ENCODE measurements at regions not wholly inside any gene's neighbourhood (a gene's known extent, or its start where the extent isn't known, plus 50 kb on each side); places are given as distances from the start of the nearest gene placed in this dataset.
"Not testable (repeated sequence)": the region's sequence is repeated elsewhere in the genome, so short reads cannot be mapped to it uniquely, and the experiment has no call there.

DNA sequence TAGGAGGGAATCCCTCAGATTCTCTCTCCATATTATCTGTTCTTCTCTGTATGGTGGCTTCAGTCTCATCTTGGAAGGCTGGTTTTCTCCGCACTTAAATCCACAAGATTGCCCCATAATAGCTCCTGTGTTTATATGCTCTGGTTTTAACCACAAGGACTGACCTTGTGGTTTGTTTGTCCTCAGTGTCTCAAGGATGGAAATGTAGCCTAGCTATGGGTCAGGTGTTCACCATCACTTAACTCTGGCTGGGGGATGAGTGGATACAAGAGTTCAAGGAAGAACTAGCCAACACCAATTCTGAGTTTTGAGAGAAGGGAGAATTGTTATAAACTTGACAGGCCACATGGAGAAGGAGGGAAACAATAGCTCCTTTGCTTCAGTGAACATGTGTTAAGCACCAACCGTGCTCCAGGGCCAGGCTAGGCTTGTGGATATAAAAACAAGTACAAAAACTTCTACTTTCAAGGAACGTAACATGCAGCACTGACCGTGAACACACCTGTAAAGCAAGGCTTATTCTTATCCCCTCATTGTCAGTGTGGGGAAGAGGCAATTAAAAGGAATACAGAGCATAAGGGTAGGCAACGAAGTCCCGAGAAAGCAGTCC, 75.6 kb upstream of the VLDLR start:
- H3K4me1 Mint-ChIP-seq (ENCODE audit: low read depth), result no peaks in the 10 kb centered on the region
- intact Hi-C loops (cut with micrococcal nuclease), result no loop called here
- no peaks in the 10 kb centered on the region for H3K9me3 Mint-ChIP-seq
- no peaks in the 10 kb centered on the region for H3K27me3 Mint-ChIP-seq
- no peak overlapping the region for H3K4me3 Mint-ChIP-seq
- H3K27ac Mint-ChIP-seq, result no peak overlapping the region
- no peaks in the 10 kb centered on the region for H3K36me3 Mint-ChIP-seq (ENCODE audit: low read depth)

DNA sequence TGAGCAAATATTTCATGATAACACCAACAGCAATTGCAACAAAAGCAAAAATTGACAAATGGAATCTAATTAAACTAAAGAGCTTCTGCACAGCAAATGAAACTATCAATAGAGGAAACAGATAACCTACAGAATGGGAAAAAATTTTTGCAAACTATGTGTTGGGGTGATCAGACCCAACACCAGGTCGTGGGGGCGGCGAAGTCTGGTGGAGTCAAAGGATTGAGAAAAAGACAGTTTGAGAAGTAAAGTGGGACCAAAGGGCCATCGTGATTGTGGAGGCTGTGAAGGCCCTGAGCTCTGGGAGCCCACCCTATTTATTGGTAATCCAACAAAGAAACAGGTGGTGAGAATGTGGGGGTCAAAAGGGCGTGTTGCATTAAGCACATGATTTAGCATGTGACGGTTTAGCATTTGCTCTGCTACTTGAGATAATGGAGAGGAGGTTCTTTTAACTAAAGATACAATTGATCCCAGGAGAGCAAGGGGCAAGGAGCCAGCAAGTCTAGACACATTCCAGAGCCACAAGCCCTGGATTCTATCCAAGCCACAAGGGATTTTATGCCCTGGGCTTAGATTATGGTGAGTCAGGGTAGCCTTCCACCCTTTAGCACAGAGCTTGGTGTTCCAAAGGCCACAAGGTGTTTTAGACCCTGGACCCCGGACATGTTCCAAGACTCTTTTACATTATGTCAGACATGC, 65.5 kb upstream of the VLDLR start:
- H3K27ac Mint-ChIP-seq; H3K9me3 Mint-ChIP-seq; H3K36me3 Mint-ChIP-seq (ENCODE audit: low read depth); H3K4me1 Mint-ChIP-seq (ENCODE audit: low read depth); intact Hi-C loops (cut with micrococcal nuclease); H3K4me3 Mint-ChIP-seq; H3K27me3 Mint-ChIP-seq: not testable (repeated sequence)

DNA sequence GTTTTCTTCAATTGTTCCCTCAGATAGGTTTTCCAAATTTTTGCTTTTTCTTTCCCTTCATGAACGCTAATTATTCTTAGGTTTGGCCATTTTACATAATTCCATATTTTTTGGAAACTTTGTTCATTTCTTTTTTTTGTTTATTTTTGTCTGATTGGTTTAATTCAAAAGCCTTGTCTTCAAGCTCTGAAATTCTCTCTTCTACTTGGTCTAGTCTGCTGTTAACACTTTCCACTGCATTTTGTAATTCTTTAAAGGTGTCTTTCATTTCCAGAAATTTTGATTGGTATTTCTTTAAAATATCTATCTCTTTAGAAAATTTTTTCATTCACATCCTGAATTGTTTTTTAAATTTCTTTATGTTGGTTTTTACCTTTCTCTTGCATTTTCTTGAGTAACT, 63.9 kb upstream of the VLDLR start:
- Mint-ChIP-seq H3K4me3 (no peak overlapping the region), H3K36me3 (ENCODE audit: low read depth) (no peaks in the 10 kb centered on the region), H3K27me3 (no peaks in the 10 kb centered on the region), H3K9me3 (peaks cover 8% of the 10 kb centered on the region), H3K27ac (no peak overlapping the region), H3K4me1 (ENCODE audit: low read depth) (no peaks in the 10 kb centered on the region)
- intact Hi-C loops (cut with micrococcal nuclease), result no loop called here

DNA sequence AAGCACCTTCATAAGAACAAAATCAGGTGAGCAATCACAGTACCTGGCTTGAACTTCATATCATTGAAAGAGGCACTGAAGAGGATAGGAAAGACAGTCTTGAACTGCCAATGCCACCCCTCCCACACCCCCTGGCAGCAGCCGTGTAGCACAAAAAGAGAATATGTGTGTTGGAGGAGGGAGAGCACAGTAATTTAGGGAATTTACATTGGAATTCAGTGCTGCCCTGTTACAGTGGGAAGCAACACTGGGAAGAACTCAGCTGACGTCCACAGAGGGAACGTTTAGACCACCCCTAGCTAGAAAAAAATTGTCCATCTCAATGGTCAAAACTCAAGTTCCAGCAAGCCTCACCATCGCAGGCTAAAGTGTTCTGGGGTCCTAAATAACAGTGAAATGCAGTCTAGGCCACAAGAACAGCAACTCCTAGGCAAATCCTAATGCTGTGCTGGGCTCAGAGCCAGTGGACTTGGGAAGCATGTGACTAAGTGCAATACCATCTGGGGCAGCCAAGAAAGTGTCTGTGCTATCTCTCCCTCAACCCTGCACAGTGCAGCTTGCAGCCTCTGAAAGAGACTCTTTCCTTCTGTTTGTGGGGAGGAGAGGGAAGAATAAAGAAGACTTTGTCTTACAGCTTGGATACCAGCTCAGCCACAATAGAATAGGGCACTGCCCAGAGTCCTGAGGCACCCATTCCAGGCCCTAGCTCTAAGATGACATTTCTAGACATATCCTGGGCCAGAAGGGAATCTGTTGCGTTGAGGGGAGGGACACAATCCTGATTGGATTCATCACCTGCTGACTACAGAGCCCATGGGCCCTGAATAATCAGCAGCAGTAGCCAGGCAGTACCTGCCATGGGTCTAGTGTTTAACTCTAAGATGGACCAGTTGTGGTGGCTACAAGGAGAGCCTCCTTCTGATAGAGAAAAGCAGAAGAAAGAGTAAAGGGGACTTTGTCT, 62.1 kb upstream of the VLDLR start:
- no peaks in the 10 kb centered on the region for H3K27me3 Mint-ChIP-seq
- no peak overlapping the region for H3K4me3 Mint-ChIP-seq
- no peaks in the 10 kb centered on the region for H3K4me1 Mint-ChIP-seq (ENCODE audit: low read depth)
- peaks cover 8% of the 10 kb centered on the region for H3K9me3 Mint-ChIP-seq
- intact Hi-C loops (cut with micrococcal nuclease), result no loop called here
- no peaks in the 10 kb centered on the region for H3K36me3 Mint-ChIP-seq (ENCODE audit: low read depth)
- H3K27ac Mint-ChIP-seq, result no peak overlapping the region

DNA sequence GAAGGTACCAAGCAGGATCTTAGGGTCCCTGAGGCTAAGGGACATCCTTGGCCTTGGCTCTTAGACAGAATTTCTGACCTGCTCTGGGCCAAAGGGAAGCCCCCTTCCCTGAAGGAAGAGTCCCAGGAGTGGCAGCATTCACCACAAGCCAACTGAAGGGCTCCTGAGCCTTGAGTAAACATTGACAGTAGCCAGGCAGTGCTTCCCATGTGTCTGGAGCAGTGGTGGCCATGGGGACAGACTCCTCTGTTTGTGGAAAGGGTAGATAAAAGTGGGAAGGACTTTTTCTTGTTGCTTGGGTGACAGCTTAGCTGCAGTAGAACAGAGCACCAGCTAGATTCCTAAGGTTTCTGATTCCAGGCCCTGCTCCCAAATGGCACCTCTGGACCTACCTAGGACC, 61.4 kb upstream of the VLDLR start:
- peaks cover 8% of the 10 kb centered on the region for H3K9me3 Mint-ChIP-seq
- no peaks in the 10 kb centered on the region for H3K27me3 Mint-ChIP-seq
- no peak overlapping the region for H3K4me3 Mint-ChIP-seq
- intact Hi-C loops (cut with micrococcal nuclease), result no loop called here
- H3K4me1 Mint-ChIP-seq (ENCODE audit: low read depth), result no peaks in the 10 kb centered on the region
- no peak overlapping the region for H3K27ac Mint-ChIP-seq
- no peaks in the 10 kb centered on the region for H3K36me3 Mint-ChIP-seq (ENCODE audit: low read depth)

DNA sequence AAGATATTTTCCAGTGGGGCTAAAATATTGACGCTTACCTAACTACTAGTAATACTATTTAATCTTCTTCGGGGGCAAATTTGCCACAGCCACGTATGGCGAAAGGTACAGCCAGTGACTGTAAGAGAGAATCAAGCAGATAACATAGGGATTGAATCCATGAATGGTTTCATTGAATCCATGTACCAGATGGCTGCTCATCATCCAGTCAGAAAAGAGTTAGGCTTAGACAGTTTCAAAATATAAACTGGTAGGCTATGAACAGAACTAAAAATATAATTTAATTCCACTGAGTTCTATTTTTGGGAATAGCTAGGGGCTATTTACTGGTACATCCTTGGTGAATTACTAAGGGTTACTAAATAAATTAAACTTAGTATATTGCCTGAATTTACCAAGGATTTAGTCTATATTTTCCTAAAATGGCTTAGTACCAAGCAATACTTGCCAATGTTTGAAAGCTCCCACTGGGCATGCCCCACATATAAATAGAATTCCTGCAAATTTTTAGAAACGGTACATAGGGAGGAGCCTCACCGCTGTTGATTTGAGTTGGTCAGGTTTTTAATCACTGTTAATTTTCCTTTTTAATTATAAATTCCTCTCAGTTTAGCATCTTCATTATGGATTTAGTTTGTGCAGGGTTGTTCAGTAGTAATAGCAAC, 55.8 kb upstream of the VLDLR start:
- intact Hi-C loops (cut with micrococcal nuclease), result no loop called here
- H3K4me1 Mint-ChIP-seq (ENCODE audit: low read depth), result no peaks in the 10 kb centered on the region
- no peaks in the 10 kb centered on the region for H3K9me3 Mint-ChIP-seq
- H3K27ac Mint-ChIP-seq, result no peak overlapping the region
- no peak overlapping the region for H3K4me3 Mint-ChIP-seq
- no peaks in the 10 kb centered on the region for H3K27me3 Mint-ChIP-seq
- H3K36me3 Mint-ChIP-seq (ENCODE audit: low read depth), result no peaks in the 10 kb centered on the region

DNA sequence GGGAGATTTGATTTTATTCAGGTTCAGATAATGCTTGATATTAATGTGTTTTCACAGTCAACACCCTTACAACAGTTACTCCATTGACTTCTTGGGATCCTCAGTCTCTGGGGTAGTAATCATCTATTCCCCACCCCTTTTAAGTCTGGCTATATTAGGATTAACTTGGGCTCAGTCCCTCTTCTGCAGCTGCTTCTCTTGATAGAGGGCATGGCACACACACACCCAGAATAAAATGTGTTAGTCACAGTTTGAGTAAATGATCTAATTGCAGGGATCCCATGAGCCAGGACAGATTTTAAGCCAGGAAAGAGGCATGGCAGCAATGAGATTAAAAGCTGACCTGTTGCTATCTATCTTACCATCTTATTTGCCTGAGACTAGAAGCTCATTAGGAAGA, 53.7 kb upstream of the VLDLR start:
- H3K4me3 Mint-ChIP-seq, result no peak overlapping the region
- no peaks in the 10 kb centered on the region for H3K9me3 Mint-ChIP-seq
- H3K36me3 Mint-ChIP-seq (ENCODE audit: low read depth), result no peaks in the 10 kb centered on the region
- intact Hi-C loops (cut with micrococcal nuclease), result no loop called here
- no peaks in the 10 kb centered on the region for H3K27me3 Mint-ChIP-seq
- no peaks in the 10 kb centered on the region for H3K4me1 Mint-ChIP-seq (ENCODE audit: low read depth)
- no peak overlapping the region for H3K27ac Mint-ChIP-seq

DNA sequence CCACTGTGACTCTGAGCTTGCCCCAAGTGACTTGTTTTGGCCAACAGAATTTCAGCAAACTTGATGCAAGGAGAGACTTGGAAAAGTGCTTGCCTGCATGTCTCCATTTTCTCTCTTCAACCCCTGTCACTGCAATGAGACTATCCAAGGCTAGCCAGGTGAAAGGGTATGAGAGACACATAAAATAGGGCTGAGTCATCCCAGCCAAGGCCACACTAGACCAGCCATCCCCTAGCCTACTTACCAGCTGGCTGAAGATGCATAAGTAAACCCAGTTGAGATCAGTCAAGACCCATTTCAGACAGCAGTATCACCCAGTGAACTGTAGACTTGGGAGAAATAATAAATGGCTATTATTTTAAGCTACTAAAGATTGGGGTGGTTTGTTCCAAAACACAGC, 52.9 kb upstream of the VLDLR start:
- Mint-ChIP-seq H3K27me3 (no peaks in the 10 kb centered on the region), H3K9me3 (no peaks in the 10 kb centered on the region), H3K36me3 (ENCODE audit: low read depth) (no peaks in the 10 kb centered on the region), H3K4me3 (no peak overlapping the region), H3K27ac (no peak overlapping the region), H3K4me1 (ENCODE audit: low read depth) (no peaks in the 10 kb centered on the region)
- intact Hi-C loops (cut with micrococcal nuclease), result no loop called here

DNA sequence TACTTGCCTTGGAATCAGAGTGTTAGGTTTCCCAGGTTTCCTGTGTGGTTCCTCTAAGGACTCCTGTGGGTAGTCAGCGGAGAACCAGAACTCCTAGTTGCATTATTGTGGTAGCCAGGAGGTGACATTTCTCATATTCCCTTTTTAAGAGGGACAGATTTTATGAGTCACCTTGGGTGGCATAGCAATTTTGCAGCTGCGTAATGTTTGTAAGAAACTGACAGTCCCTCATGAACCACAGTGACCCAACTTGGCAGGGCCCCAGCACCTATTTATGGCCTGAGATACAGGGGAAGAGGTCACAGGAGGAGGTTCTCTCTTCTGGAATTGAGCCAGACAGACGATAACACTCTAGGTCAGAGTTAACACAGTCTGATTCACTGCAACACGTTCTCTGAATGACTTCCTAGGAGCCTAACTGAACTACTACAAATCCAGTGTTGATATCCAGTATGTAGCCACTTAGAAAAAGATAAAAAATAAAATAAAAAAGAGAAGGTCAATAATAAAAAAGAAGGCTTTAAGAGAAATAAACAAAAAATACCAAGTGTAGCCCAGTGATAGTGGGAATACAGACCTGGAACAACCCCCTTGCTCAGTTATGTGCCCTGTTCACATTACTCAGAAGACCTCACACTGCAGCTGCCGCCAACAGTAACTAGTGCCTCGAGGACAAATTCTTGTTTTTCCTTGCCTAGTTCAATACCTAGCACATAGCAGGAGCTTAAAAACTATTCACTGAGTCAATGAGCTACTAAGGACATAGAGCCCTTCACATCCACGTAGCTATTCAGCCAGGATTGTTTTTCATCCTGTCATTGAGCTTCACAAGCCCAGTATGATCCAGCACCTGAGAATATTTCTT, 50.7 kb upstream of the VLDLR start:
- Mint-ChIP-seq H3K9me3 (no peaks in the 10 kb centered on the region), H3K36me3 (ENCODE audit: low read depth) (no peaks in the 10 kb centered on the region), H3K4me1 (ENCODE audit: low read depth) (no peaks in the 10 kb centered on the region), H3K27ac (no peak overlapping the region), H3K4me3 (no peak overlapping the region), H3K27me3 (no peaks in the 10 kb centered on the region)
- intact Hi-C loops (cut with micrococcal nuclease), result no loop called here
